ENCODE measurements at regions not wholly inside any gene's neighbourhood (a gene's known extent, or its start where the extent isn't known, plus 50 kb on each side); places are given as distances from the start of the nearest gene placed in this dataset.

GRCh38 chr11:112723676-112724495 lies 237.3 kb upstream of the NCAM1 start:
- no peak for DNase-seq

- no peak for DNase-seq
Measured at GRCh38 chr11:112724496-112724790, 236.8 kb upstream of the NCAM1 start.

GRCh38 chr11:112725636-112726035 lies 235.6 kb upstream of the NCAM1 start:
- DNase-seq: no peak

DNA sequence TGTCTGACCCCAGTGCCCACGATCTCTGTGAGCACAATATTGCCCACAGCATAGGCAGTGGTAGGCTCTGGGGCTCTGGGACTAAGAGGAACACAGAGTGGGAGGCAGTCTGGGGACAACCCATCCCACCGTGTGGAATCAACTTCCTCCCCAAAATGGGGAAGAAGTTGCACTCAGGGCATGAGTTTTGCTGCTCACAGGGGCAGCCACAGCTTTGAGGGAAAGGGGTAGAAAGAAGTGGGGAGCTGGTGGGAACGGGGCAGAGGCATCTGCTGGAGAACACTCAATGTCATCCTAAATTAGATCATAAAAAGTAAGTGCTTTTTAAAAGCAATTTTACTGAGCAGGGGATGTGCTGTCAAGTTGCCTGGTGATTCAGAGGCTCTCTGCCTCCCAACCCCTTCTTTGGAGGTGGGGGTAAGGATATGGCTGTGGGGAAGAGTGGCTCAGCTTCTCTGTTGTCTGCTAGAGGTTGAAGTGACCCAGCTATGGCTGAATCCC lies 233.8 kb upstream of the NCAM1 start:
- no peak for DNase-seq

- no peak for DNase-seq
Measured at GRCh38 chr11:112728288-112728687, 232.9 kb upstream of the NCAM1 start.

GRCh38 chr11:112728716-112729115 lies 232.5 kb upstream of the NCAM1 start:
- DNase-seq: no peak

DNA sequence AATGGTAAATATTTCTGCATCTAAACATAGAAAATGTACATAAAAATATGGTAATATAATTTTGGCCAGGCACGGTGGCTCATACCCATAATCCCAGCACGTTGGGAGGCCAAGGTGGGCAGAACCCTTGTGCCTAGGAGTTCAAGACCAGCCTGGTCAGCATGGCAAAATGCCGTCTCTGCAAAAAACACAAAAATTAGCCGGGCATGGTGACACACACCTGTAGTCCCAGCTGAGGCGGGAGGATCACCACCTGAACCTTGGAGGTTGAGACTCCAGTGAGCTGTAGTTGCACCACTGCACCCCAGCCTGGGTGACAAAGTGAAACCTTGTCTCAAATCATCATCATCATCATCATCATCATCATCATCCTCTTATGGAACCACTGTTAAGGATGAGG lies 230.6 kb upstream of the NCAM1 start:
- no peak for DNase-seq

DNA sequence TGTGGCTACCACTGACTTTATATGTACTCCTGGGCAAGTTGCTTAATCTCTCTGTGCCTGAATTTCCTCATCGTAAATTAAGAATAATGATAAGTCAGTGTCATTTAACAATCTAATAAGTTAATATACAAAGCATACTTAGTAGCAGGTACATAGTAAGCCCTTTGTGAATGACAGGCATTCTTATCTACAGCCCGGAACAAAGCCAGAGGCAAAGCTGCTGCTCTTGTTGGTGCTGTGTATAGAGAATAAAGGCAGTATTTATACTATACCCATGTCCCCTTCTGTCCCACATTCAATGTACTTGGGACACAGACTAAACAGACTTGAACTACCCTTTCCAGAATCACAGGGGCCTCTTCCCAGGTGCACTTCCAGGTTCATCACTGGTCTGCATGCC lies 229.7 kb upstream of the NCAM1 start:
- DNase-seq: no peak

GRCh38 chr11:112732031-112732430 lies 229.2 kb upstream of the NCAM1 start:
- no peak for DNase-seq

DNA sequence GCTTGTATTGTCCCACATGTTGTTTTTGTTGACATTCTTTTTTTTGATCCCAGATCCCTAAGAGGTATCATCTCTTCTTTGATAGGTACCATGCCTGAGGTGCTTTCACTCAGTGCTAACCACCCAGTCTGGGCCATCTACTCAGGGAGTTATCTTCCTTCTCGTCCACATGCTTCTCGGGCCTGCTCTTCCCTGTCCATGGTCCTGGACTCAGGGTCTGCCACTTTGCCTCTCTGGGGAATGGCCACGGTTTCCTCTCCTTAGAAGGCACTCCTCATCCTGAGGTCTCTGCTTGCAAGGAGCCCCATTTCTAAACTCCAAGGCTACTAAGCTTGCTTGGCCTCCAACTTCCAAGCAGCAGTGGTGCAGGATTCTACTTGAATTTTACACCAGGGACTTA lies 227.0 kb upstream of the NCAM1 start:
- no peak for DNase-seq

DNA sequence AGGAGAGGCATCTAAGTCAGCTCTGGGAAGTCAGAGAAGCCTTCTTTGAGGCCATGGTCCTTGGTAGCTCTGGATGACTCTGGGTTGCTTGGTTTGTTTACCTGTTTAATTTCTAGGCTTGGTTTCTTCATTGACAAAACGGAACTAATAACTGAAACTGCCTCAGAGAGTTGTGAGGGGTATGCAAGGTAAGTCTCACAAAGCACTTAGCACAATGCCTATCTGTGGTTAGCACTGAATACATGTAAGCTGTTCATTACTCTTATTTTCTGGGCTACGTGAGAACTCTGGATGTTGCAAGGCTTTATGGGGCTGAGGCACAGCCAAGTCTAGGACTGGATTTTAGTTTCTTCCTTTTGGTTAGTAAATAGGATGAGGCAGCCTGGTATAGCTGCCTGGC lies 225.8 kb upstream of the NCAM1 start:
- no peak for DNase-seq

DNA sequence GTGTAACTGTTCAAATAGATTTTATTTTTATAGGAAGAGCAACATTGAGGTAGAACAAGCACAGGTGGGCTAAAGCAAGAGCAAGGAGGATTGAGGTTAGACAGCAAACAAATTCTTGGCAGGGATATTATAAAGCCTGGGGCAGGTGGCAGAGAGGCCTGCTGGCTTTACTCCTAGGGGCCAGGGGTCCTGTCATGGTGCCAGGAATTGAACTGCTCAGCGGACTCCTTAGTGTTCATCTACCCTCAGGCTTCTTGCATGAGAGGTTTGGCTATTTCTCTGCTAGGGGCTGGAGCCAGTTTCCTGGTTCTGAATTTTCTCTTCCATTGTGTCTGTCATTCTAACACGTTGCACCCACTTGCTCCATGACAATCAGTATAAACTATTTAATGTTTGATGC lies 217.2 kb upstream of the NCAM1 start:
- DNase-seq: no peak

DNA sequence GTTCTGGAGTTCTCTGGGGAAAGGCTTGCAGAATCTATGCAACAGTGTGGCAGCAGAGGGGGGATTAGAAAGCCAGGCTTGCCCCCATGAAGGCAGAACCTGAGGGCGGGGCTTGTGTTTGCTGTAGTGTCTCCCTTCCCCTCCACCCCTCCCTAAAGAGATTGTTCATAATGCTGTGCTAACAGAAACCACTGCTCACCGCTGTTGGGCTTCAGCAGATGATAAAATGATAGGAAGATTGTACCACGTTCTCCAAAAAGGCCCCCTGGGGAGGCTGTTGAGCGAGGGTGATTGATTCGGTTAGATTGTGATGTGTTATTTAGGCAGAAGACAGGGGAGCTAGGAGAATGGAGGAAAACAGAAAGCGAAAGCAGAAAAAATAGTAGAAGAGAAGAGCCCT lies 215.2 kb upstream of the NCAM1 start:
- no peak for DNase-seq

DNA sequence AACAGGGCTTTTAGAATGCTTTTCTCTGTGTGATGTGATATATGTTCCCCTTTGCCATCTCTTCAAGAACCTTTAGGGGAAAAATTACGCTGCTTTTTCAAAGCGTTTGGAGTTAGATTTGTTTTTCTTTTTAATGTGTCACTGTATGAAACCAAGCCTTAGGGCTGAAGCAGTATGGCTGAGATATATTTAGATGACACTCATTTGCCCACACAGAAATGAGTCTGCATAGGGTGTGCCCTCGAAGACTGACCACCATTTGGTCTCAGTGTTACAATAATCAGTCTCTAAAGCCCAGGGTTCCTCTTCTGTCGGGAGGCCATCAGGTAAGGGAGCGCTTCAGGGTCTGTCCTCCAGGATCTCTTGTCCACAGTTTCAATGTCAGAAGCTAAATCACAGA lies 213.0 kb upstream of the NCAM1 start:
- no peak for DNase-seq

- no peak for DNase-seq
Measured at GRCh38 chr11:112748713-112749543, 212.3 kb upstream of the NCAM1 start.

DNA sequence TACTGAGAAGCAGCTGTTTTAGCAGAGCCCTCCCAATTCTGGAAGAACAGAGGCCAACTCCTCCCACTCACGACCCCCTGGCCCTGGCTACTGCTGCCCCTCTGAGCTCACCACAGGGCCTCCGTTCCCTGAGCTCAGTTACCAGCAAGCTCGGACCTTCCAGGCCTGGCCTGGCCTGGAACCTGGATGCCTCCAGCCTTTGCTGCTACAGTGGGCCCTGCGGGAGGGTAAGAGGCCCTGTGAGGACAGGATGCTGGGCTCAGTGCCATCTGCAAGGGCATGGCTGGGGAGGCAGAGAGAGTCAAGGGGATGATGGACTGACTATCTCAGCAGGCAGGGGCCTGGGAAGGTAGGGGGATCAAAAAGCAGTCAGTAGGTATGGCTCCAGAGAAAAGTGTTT lies 209.9 kb upstream of the NCAM1 start:
- no peak for DNase-seq

GRCh38 chr11:112751772-112752171 lies 209.4 kb upstream of the NCAM1 start:
- no peak for DNase-seq

DNA sequence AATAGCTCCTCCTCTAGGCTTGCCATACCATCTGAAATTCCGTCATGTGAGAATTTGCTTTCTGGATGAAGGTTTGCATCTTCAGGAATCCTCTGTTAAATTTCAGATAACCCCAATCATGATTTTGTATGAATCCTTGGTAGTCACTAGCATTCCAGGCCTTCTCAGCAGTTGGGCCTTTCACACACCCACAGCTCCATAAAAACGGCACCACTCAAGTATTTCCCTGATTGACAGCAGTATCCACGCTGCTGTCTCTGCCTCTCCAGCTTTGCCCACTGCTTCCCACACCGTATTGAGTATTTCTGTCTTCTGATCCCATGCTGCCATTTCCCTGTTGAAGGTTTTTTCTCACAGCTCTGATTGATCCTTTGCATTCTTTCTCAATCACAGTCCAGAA lies 208.7 kb upstream of the NCAM1 start:
- no peak for DNase-seq

DNA sequence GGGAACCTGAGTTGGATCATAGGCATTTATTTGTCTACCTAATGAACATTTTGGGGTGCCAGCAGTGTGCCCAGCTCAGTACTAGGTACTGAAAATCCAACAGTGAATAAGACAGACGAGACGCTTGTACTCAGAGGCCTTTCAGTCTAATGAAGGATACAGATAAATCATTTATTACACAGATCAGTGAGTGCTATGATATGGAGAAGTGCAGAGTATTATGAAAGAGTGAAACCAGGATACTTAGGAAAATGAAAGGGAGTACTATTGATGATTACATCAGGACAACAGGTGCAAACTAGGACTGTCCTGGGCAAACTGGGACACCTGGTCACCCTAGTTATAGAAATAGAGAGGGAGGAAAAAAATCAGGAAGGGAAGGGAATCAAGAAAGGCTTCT lies 207.5 kb upstream of the NCAM1 start:
- DNase-seq: no peak

- no peak for DNase-seq
Measured at GRCh38 chr11:112759418-112759817, 201.8 kb upstream of the NCAM1 start.

GRCh38 chr11:112760396-112761059 lies 200.7 kb upstream of the NCAM1 start:
- DNase-seq: no peak

- DNase-seq: no peak
Measured at GRCh38 chr11:112761911-112762706, 199.1 kb upstream of the NCAM1 start.

DNA sequence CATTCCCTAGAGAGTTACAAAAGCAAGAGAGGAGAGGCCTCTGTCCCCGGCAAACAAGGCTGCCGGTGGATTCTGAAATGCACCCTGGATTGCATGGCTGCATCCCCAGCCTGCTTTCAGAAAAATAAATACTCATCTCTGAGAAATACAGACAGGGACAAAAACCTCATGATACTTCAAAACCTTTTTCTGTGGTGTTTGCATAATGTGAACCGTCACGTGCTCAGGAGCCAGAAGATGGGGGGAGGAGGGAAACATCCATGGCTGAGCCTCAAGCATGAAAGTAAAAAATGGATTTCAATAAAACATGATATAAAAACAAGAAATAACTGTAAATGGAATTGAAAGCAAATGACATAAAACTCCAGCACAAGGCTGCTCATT lies 198.5 kb upstream of the NCAM1 start:
- DNase-seq: no peak
